ENCODE measurements at regions not wholly inside any gene's neighbourhood (a gene's known extent, or its start where the extent isn't known, plus 50 kb on each side); places are given as distances from the start of the nearest gene placed in this dataset.

DNA sequence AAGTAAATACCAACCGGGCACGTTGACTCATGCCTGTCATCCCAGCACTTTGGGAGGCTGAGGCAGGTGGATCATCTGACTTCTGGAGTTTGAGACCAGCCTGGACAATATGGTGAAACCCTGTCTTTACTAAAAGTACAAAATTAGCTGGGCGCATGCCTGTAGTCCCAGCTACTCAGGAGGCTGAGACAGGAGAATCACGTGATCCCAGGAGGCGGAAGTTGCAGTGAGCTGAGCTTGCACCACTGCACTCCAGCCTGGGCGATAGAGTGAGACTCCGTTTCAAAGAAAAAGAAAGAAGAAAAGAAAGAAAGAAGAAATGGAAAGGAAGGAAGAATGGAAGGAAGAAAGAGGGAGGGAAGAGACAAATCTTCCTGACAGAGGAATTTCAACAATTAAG is 108.7 kb downstream of the AHSP start:
- TF ChIP-seq, protein P1, sequence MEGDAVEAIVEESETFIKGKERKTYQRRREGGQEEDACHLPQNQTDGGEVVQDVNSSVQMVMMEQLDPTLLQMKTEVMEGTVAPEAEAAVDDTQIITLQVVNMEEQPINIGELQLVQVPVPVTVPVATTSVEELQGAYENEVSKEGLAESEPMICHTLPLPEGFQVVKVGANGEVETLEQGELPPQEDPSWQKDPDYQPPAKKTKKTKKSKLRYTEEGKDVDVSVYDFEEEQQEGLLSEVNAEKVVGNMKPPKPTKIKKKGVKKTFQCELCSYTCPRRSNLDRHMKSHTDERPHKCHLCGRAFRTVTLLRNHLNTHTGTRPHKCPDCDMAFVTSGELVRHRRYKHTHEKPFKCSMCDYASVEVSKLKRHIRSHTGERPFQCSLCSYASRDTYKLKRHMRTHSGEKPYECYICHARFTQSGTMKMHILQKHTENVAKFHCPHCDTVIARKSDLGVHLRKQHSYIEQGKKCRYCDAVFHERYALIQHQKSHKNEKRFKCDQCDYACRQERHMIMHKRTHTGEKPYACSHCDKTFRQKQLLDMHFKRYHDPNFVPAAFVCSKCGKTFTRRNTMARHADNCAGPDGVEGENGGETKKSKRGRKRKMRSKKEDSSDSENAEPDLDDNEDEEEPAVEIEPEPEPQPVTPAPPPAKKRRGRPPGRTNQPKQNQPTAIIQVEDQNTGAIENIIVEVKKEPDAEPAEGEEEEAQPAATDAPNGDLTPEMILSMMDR (conservative IDR thresholded peaks at IDR 0.05; ENCODE audit: low read depth, low read length): no peak
- no peak for TF ChIP-seq EZH2 (IDR thresholded peaks at IDR 0.05; ENCODE audit: low read length, unreplicated experiment)
- TF ChIP-seq EZH2phosphoT487 (IDR thresholded peaks at IDR 0.05; ENCODE audit: borderline replicate concordance, low read length): no peak
